ENCODE measurements at regions not wholly inside any gene's neighbourhood (a gene's known extent, or its start where the extent isn't known, plus 50 kb on each side); places are given as distances from the start of the nearest gene placed in this dataset.
A peak's percentile ranks its signal among the peaks of the same experiment; 100 is the strongest.

GRCh38 chr18:61699397-61700110 is 193.3 kb downstream of the RNF152 start:
- H3K23ac ChIP-seq (ENCODE audit: insufficient read length, low read depth, low read length): no peak overlapping the region
- H3K79me1 ChIP-seq (ENCODE audit: insufficient read depth, low read depth, low read length, poor library complexity, severe bottlenecking): no peaks in the 10 kb centered on the region
- TF ChIP-seq CTCF (conservative IDR thresholded peaks at IDR 0.05): no peak
- no peak overlapping the region for H2BK120ac ChIP-seq (ENCODE audit: low read depth, low read length, poor library complexity, severe bottlenecking)
- H3K27ac ChIP-seq (ENCODE audit: insufficient read length, low read depth, low read length): no peak overlapping the region
- H3K23me2 ChIP-seq (ENCODE audit: insufficient read length, low read depth, low read length, poor library complexity, severe bottlenecking): no peaks in the 10 kb centered on the region
- no peak overlapping the region for H3K14ac ChIP-seq (ENCODE audit: insufficient read depth, low read length)
- H3K27me3 ChIP-seq (ENCODE audit: insufficient read depth, low read length): no peaks in the 10 kb centered on the region
- no peak for DNase-seq
- Mint-ChIP-seq H3K9me3 (peaks cover 3 to 4% of the 10 kb centered on the region in 2 experiments; a peak in 3 of 5 replicates), H3K27ac (peak overlapping the region in 1 of 3 experiments; percentile 52; a peak in 1 of 7 replicates), H3K4me3 (no peak overlapping the region), H3K4me1 (peaks cover 12 to 15% of the 10 kb centered on the region in 2 experiments), H3K27me3 (ENCODE audit: low read depth) (no peaks in the 10 kb centered on the region; the same call in none of the 2 replicates), H3K36me3 (ENCODE audit: insufficient read depth in 1 of 3, low read depth in 3 of 3) (peaks cover 0 to 7% (median 2%) of the 10 kb centered on the region in 3 experiments; a peak in 2 of 7 replicates)
- H2BK15ac ChIP-seq (ENCODE audit: low read depth, low read length): no peak overlapping the region
- H3K4me1 ChIP-seq (ENCODE audit: insufficient read depth, low read length): peaks cover 3% of the 10 kb centered on the region; the same call in 1 of the 2 replicates
- H3K79me2 ChIP-seq (ENCODE audit: insufficient read depth, low read length): no peaks in the 10 kb centered on the region
- no peak overlapping the region for H2BK5ac ChIP-seq (ENCODE audit: insufficient read length, low read length)
- H3K9ac ChIP-seq (ENCODE audit: extremely low read depth, insufficient read length, low read length): no peak overlapping the region
- H2AK5ac ChIP-seq (ENCODE audit: insufficient read length, low read length): no peak overlapping the region
- no peak overlapping the region for H4K8ac ChIP-seq (replicated peaks; ENCODE audit: insufficient read length, low read depth, low read length)
- H3K4me2 ChIP-seq (ENCODE audit: insufficient read depth, insufficient read length, low read length): no peak overlapping the region
- no peak overlapping the region for H2BK20ac ChIP-seq (ENCODE audit: low read depth, low read length, poor library complexity, severe bottlenecking)
- no peak overlapping the region for H3K4ac ChIP-seq (ENCODE audit: low read depth, low read length)
- no peak overlapping the region for H3T11ph ChIP-seq (ENCODE audit: low read length)
- H3K9me3 ChIP-seq (ENCODE audit: control insufficient read depth, low read depth, low read length): no peaks in the 10 kb centered on the region
- no peak overlapping the region for H4K91ac ChIP-seq (ENCODE audit: insufficient read length, low read depth, low read length)
- no peak overlapping the region for H2BK12ac ChIP-seq (ENCODE audit: insufficient read length, low read depth, low read length)
- no peak overlapping the region for H4K5ac ChIP-seq (ENCODE audit: insufficient read length, low read depth, low read length)
- no CpG with 5 or more reads among the region's 5 CpGs for WGBS (ENCODE audit: extremely low coverage, insufficient read length, low lambda C conversion rate)
- H3K18ac ChIP-seq (ENCODE audit: insufficient read length, low read depth, low read length): no peak overlapping the region
- no peak overlapping the region for H3K56ac ChIP-seq (ENCODE audit: insufficient read length, low read depth, low read length)
- no peaks in the 10 kb centered on the region for H4K20me1 ChIP-seq (ENCODE audit: control insufficient read depth, insufficient read depth, insufficient read length)
- no peak overlapping the region for H2AFZ ChIP-seq (ENCODE audit: low read length)
